Psoas muscle (tissue), 7 donors: ENCODE measurements at regions not wholly inside any gene's neighbourhood (a gene's known extent, or its start where the extent isn't known, plus 50 kb on each side); places are given as distances from the start of the nearest gene placed in this dataset.

Experiments used
- ATAC-seq, 4 donors: fragments of 200-7000 bp; cut with Tn5 transposase; one replicate each; pipeline ENCODE4 v1.9.1; 2020; ENCODE audit warnings: moderate library complexity in 3 of 4, mild to moderate bottlenecking in 2 of 4
- DNase-seq, 2 donors: peaks; one replicate each; pipeline ENCODE4 v3.0.0-alpha.2; 2020
- H3K27ac ChIP-seq: fragments of 200-600 bp; one replicate; pipeline ENCODE4 v1.8.0; 2022
- H3K27me3 ChIP-seq, 3 donors: fragments of 200-600 bp in 1 of 3; one replicate each; pipeline versions ENCODE4 v1.6.1 to v1.8.0; 2013 to 2022; ENCODE audit warnings: low read length in 2 of 3, mild to moderate bottlenecking in 2 of 3, moderate library complexity in 1 of 3; ENCODE audit not compliant: insufficient read depth in 3 of 3
- H3K36me3 ChIP-seq, 2 donors: fragments of 200-600 bp in 1 of 2; one replicate each; pipeline versions ENCODE4 v1.6.1 to v1.8.0; 2013 to 2022; ENCODE audit warnings: low read depth in 1 of 2, mild to moderate bottlenecking in 1 of 2, moderate library complexity in 1 of 2; ENCODE audit not compliant: insufficient read depth in 1 of 2
- H3K4me1 ChIP-seq: fragments of 200-600 bp; one replicate; pipeline ENCODE4 v1.8.0; 2022
- H3K4me3 ChIP-seq: fragments of 200-600 bp; one replicate; pipeline ENCODE4 v1.8.0; 2022; ENCODE audit warnings: mild to moderate bottlenecking
- H3K9me3 ChIP-seq: fragments of 200-600 bp; one replicate; pipeline ENCODE4 v1.8.0; 2022
- CTCF ChIP-seq: fragments of 200-600 bp; IDR thresholded peaks from one replicate; pipeline ENCODE4 v1.8.0; 2022; ENCODE audit warnings: antibody characterized with exemption
- WGBS, 3 donors: extraction: QIAGEN DNeasy Blood & Tissue Kit; methylation state at CpG; one replicate each; pipeline versions ENCODE4 v1.1.6 to v1.1.7; 2013; 5-methylcytosine and 5-hydroxymethylcytosine counted together
- intact Hi-C, 2 donors: fragments of 100-400 bp; cut with DNase I; formaldehyde crosslinking; loops; one replicate each; pipeline versions ENCODE4 v1.11.0 to v1.14.2; 2022
- donor health status: healthy with polysubstance abuse.
- donor health status: DM: no; HTN: no; CAD: no; lungs with moderate emphysema.
- donor health status: Bipolar disorder and iron deficiency.
- donor health status: healthy.
- donor health status: DM: yes; HTN: yes; CAD: no.
- donor health status: DM: no; HTN: no; CAD: no.
- donor health status: DM: yes; HTN: yes; CAD: no.

GRCh38 chr4:96025011-96025410 is 185.1 kb downstream of the PDHA2 start:
- Histone ChIP-seq H3K4me1 (no peaks in the 10 kb centered on the region), H3K27ac (no peak overlapping the region), H3K4me3 (no peak overlapping the region)

DNA sequence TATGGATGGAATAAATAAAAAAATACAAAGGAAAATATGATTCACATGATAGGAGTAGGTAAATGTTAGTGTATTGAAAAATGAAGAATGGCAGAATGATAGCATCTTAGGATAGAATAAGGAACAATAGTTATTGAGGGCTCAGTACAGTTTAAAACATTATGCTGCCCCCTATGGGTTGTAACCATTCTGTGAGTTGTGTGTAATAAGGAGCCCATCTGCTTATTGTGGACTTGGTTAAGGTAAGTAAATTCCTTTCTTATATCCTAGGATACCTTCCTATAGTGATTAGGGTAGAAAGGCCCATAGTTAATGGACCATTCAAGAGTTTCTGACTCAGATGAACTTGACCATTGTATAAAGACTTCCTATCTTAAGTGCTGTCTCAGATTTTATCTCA is 195.8 kb downstream of the PDHA2 start:
- no peaks in the 10 kb centered on the region for H3K36me3 ChIP-seq
- no peaks in the 10 kb centered on the region for H3K27me3 ChIP-seq
- DNase-seq (no peak), ATAC-seq (no peak)
- H3K4me1 ChIP-seq = no peaks in the 10 kb centered on the region
- no peak overlapping the region for H3K4me3 ChIP-seq
- TF ChIP-seq CTCF = no peak
- intact Hi-C loops = no loop called here
- no peak overlapping the region for H3K27ac ChIP-seq
- H3K9me3 ChIP-seq = no peaks in the 10 kb centered on the region

More at GRCh38 chr4:96025011-96025410, 185.1 kb downstream of the PDHA2 start:
- Histone ChIP-seq H3K27me3 (no peaks in the 10 kb centered on the region), H3K9me3 (no peaks in the 10 kb centered on the region), H3K36me3 (no peaks in the 10 kb centered on the region)
- TF ChIP-seq CTCF = no peak
- ATAC-seq (no peak), DNase-seq (no peak)
- WGBS, 3 donors = 26 to 38% (median 34%) methylated on average over 1 of the region's 1 CpG
- intact Hi-C loops = no loop called here

GRCh38 chr4:96036781-96037180 is 196.9 kb downstream of the PDHA2 start:
- no peaks in the 10 kb centered on the region for H3K9me3 ChIP-seq

DNA sequence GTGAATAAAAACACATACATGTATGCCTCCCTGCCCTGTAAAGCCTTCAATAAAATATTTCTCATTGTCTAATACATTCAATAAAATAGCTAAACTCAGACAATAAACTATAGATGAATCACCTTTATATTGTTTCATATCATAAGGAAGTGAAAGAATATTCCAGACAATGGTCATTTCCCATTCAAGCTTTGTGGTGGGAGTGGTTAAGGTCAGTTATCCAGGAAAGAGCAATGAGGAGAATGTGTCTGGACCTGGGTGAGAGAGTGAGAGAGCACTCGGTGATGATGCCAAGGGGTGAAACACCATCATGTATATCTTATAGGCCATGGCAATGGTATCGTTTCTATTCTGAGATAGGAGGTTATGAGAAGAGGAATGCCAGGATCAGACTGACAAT is 197.8 kb downstream of the PDHA2 start:
- no peaks in the 10 kb centered on the region for H3K9me3 ChIP-seq
- ATAC-seq (no peak), DNase-seq (no peak)
- H3K4me1 ChIP-seq = no peaks in the 10 kb centered on the region
- intact Hi-C loops = no loop called here
- no peaks in the 10 kb centered on the region for H3K36me3 ChIP-seq
- H3K4me3 ChIP-seq = no peak overlapping the region
- 85 to 87% (median 85%) methylated on average over 2 of the region's 2 CpGs for WGBS, 3 donors
- no peak for TF ChIP-seq CTCF
- no peak overlapping the region for H3K27ac ChIP-seq
- no peaks in the 10 kb centered on the region for H3K27me3 ChIP-seq

More at GRCh38 chr4:96036781-96037180, 196.9 kb downstream of the PDHA2 start:
- Histone ChIP-seq H3K4me3 (no peak overlapping the region), H3K27ac (no peak overlapping the region), H3K36me3 (no peaks in the 10 kb centered on the region), H3K4me1 (no peaks in the 10 kb centered on the region), H3K27me3 (no peaks in the 10 kb centered on the region)
- WGBS, 3 donors = 67 to 74% (median 70%) methylated on average over 3 of the region's 3 CpGs
- no peak for DNase-seq
- ATAC-seq = no peak
- intact Hi-C loops = no loop called here
- no peak for TF ChIP-seq CTCF

GRCh38 chr4:96039217-96039616 is 199.3 kb downstream of the PDHA2 start:
- Histone ChIP-seq H3K36me3 (no peaks in the 10 kb centered on the region), H3K4me1 (no peaks in the 10 kb centered on the region), H3K9me3 (no peaks in the 10 kb centered on the region), H3K27ac (no peak overlapping the region), H3K27me3 (no peaks in the 10 kb centered on the region), H3K4me3 (no peak overlapping the region)
- TF ChIP-seq CTCF = no peak
- ATAC-seq (no peak), DNase-seq (no peak)
- 37 to 45% (median 44%) methylated on average over 1 of the region's 1 CpG for WGBS, 3 donors
- intact Hi-C loops = no loop called here
